HG03095 (cell line): ENCODE measurements at regions not wholly inside any gene's neighbourhood (a gene's known extent, or its start where the extent isn't known, plus 50 kb on each side); places are given as distances from the start of the nearest gene placed in this dataset.

ENCODE experiments used
- ATAC-seq: cut with Tn5 transposase; IDR thresholded peaks from one replicate; pipeline ENCODE4 v1.9.1; 2021; ENCODE audit warnings: moderate library complexity; ENCODE audit not compliant: unreplicated experiment

DNA sequence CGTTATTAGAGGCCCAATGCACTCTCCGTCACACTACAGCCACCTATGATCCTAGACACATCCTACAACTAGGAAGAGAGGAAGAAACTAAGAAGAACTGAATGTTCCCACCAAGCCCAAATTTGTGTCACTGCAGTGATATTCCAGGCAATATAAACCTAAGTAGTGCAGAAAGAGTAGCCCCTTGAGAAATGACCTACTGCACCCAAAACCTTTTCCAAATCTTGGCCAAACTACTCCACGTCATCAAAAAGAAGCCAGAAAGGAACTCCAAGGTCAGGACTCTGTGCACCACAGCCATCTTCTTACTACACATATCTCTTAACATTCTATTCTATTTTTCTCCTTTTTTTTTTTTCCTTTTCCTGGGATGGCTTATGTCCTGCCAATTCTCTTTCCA lies 60.2 kb downstream of the ADAMTS1 start:
- ATAC-seq: no peak

DNA sequence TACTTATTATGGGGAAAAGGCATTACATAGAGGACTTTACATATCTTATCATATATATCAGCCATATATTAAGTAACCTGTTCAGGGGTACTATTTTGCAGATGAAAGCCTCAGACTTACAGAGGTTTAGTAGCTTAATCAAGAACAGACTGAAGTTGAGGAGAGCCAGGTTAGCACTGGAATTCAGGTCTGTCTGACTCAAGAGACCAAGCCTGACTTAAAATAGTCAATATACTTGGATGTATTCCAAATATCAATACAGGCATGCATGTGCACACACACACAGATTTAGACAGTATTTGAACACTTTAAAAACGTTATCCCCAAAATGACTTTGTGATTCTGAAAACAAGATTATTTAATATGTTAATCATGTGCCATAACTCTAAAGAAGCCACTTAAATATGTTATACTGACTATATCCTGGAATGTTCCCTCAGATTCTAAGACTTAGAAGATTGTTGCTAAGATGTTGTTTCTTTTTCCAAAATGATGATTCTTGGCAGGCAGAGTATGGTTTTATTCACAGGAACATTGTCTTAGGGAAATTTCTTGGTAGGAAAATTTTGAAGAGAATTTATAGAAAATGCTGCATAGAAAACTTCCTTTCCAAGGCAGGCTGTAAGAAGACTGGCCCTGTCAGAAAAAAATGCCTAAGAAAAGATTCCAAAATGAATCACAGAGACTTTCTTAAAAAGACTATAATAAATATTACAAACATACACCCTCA lies 61.6 kb downstream of the ADAMTS1 start:
- ATAC-seq: no peak

DNA sequence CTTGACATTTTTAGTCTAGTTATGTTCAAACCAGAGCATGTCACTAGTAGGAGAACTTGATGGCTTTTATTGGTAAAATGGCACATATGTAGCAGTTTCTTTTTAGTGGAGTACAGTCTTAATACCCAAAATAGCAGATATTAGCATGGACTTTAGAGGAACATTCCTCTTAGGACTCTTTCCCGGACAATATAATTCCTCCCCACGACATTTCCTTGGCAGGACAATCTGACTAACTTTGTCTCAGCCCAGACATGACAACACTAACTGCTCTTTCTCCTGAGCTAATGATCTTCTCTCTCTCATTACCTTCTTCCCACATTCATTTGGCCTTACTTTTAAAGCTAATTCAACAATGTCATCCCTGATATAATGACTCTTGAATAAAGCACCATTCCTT lies 62.5 kb downstream of the ADAMTS1 start:
- ATAC-seq: no peak

DNA sequence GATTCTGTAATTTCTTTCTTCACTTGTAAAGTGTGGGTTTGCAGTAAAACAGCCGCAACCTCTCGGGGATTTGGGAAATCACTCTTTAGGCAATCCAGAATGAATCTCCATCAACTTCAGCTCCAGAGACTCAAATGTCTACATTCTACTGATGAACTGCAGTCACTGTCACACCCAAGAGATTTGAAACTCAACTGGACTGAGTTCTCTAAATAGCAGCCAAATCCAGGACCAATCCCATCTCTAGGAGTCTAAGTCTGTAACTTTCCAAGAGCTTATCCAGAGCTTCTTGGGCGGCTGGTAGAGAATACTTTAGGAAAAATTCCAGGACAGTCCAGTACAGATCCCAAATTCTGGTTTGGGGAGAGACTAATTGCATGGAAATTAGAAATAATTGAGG lies 62.9 kb downstream of the ADAMTS1 start:
- no peak for ATAC-seq

DNA sequence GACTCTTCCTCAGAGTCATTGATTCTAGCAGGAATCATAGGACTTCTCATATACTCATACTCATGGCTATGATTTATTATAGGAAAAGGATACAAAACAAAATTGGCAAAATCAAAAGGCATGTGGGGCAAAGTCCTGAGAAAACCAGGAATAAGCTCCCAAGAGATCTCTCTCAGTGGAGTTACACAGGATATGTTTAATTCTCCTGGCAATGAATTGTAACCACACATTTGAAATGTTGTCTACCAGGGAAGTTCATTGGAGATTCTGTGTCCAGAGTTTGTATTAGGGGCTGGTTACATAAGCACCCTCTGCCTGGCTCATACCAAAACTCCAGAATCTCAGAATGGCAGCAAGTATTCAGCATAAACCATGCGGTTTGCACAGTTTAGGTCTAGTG lies 63.9 kb downstream of the ADAMTS1 start:
- ATAC-seq: no peak

DNA sequence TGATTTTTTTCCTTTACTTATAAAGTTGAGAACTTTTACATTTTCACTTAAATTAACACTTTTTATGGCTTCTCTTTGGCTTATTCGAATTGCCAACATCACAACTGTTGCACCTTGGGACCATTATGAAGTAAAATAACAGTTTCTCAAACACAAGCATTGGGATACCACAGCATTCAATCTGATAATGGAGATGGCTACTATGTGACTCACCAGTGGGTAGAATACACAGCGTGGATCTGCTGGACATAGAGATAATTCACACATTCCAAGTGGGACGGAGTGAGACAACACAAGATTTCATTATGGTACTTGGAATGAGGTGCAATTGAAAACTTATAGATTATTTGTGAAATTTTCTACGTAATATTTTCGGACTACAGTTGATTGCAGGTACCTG lies 68.0 kb downstream of the ADAMTS1 start:
- ATAC-seq: no peak

DNA sequence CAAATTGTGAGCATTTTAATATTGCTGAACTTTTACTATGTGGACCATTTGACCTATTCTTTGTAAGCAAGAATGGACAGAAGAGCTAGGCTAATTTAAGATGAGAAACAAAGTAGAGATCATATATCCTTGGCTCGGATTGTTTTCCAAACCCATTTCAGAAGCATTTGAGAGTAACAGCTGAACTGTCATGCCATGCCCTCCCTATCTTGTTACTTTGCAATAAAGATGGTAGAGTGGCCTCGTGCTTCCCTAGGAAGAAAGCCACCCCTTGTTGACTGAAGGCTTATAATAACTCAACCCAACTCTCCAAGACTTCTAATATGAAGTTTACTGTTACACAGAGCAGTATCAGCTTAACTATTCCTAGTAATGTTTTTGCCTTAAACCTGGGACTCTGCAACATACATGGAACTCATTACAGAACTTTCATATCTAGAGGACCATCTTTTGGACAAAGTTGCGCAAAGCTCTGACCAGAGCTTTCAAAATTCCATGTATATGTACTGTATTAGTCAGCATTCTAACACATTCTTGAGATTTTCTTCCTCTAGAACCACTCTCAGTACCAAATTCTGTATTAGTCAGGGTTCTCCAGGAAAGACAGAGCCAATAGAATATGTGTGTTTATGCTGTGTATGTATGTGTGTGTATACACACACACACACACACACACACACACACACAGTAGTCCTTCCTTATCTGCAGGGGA lies 68.7 kb downstream of the ADAMTS1 start:
- no peak for ATAC-seq

DNA sequence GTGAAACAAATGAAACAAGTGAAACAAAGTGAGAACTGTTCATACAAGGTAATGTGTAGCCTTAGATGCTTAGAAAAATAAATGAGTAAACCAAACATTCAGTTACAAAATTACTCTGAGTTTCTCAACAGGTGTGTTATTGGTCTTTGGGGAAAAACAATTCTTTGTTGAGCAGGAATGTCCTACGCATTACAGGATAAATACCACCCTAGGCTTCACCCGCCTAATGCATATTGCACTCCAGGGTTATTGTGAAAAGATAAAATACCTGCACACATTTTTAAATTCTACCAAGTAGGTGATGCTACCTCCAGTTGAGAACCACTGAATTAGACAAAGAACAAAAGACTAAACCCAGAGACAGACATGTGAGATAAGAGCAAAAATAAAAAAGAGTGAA lies 72.2 kb downstream of the ADAMTS1 start:
- ATAC-seq: no peak

DNA sequence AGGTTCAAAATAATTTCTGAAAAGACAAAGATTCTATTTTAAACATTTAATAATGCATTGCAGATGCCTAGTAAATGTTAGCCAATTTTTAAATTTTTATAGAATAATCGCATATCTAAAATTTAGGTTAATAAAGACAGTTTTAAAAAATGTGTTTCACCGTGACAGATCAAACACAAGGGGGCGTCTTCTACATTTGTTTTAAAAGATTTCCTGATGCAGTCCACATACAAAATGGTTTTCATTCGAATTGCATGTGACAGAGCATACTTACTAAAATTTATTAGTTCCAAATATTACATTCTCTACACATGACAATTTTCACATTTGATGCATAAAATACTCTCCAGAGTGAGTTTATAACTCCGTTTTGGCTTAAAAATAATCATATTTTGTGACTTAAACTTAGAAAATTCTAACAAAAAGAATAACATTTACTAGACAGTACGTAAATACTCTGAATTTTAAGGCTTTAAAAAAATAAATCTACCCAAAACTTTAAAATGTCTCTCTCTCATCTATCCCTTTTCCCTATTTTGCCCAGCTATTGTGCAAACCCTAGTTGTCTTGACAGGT lies 75.5 kb downstream of the ADAMTS1 start:
- ATAC-seq: no peak

DNA sequence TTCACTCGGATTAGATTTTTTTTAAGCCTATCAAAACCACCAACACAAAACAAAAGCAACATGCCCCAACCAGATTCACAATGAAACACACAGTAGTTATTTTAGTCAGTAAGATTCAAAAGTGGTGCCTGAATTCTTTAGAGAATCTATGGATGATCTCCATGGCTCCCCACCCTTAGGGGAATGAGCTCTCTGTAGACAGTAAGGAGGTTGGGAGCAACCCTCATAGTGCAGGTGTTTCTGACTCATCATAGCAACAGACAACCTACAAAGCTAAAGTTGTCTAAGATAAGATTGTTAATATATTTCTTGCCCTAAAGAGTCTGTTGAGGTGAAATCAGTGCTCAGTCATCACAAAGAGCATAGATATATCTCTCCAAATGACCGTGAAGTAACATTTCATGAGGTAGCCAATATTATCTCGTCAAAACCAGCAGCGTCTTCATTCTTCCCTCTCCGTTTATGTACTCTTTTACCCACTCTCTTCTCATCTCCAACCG lies 78.3 kb downstream of the ADAMTS1 start:
- no peak for ATAC-seq

DNA sequence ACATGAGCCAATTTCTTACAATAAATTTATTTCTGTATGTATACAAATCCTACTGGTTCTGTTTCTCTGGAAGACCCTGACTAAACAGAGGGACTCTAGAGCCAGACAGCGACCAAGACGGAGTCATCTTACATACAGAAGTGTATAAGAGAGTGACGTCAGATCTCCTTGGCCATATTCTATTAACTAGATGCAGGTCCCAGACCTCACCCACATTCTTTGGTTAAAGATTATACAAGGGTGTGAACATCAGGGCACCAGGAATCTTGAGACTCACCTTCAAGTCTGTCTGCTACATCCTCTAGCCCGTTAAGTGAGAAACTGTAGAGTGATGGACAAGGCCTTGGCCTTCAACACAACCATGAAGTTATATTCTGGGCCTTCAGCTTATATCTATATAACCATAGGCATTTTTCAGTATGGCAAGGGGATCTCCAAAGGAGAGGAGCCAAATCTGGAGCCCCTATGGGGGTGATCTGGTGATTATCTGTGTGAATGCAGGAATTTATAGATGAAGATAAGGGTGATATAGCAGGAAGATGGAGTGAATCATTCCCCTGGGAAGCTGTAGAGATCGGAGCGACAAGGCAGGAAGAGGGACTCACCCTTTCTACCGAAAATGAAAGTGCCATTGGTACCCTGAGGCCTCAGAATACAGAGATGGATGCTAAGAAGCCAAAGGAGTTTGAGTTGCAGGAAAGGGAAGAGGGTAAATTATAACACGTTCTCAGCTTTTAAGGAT lies 83.9 kb downstream of the ADAMTS1 start:
- no peak for ATAC-seq

DNA sequence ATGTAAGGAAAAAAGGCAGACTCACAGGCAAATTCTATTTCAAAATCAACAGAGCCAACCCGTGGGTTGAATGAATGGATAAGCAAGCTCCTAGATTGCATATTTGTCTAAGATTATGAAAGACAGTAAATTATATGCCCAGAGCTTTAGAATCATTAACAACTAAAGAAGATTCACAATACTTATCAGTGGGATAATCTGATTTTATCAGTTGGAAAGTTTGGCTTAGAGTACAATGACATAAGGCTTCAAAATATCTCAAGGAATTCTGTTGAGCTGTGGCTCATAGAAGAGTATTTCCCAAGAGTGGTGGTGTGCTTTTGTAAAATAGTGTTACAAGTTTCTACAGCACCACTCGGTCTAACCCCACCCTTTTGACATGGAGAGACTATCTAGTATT lies 85.5 kb downstream of the ADAMTS1 start:
- ATAC-seq: no peak

DNA sequence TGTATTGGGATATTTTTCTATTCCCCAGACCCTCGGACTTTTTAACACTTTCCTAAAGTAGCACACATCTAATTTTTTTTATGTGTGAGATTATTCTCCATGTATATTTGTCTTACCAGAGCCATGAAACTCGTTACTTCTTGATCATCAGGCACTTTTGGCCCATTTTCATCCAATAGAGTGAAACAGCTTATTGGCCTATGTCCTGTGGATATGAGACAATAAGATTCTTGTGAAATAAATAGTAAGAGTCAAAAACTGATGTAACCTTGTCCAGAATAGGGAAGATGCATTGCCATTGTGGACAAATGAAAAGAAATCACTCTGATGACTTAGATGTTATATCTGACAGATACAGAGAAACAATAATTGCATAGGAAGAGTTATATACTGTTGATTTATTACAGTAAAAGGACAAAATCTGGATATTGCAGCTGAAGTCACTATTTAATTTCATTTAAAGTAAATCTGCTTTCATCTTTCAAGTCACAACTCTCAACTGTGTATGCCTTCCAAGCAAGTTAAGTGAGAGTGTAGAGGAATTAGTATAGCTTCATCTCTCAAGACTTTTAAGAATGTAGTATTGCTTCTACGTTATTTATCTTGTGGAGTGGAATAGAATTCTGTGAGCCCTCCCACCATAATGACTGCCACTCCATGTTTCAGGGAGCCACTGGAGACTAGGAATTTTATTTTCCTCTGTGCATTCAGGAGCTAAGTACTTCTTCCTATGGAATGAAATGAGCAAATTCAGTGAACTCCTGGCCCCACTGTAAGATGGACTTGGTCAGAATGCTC lies 86.9 kb downstream of the ADAMTS1 start:
- ATAC-seq: no peak

DNA sequence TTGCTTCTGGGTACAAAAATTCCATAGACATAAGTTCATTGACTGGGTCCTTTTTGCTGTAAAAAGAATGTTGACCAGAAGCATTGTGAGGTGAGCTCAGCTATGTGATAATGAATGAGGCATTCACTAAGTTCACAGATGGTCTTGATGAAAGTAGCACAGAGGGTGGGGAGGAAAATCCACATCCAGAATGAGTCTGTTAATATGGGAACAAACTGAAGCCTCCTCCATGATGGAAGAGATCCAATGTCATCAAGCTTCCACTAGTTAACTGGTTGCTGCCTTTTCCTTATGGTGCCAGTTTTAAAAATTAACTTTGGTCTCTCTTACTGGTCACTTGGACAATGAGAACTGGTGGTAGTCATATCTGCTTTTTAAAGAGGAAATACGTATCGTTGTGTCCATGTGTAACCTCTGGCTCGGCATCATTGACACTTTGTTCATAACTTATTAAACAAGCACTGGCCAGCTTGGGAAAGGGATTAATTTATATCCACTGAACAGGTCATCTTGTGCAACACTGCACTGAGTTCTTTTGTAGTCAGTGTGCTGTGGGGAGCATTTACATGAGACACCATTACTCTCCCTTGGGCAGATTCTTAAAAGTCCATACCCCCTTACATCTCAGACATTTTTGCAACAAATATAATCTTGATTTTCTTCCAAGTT lies 88.6 kb downstream of the ADAMTS1 start:
- no peak for ATAC-seq

DNA sequence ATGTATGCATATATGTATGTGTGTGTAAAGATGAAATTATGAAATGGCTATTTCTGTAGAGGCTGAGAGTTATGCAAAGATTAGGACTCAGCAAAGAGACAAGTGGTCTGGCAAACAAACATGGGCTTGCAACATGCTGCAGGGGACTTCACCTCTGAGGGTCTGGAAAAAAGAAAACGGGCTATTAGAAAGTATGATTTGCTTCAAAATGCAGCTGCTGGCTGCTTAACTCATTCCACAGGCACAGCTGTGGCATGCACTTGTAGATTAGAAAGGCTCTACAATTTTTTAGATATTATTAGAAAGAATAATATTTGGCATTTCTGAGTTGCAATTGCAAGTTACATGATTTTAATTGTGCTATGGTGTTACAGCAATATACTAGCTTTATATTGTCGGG lies 90.4 kb downstream of the ADAMTS1 start:
- ATAC-seq: no peak

DNA sequence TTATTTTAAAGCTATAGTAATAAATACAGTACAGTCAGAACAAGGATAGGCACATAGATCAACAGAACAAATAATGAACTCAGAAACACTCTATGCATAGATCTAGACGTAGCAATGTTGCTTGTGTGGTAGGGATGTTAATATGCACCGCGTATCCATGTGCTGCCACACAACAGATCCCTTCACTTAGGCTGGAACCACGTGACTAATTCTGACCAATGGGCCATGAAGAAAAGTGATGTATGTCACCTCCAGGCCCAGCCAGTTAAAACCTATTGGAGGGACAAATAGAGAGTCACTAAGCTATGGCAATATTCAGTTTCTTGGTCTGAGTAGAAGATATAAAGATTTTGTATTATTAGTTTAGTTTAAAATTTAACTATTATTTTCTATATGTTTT lies 91.4 kb downstream of the ADAMTS1 start:
- ATAC-seq: no peak

DNA sequence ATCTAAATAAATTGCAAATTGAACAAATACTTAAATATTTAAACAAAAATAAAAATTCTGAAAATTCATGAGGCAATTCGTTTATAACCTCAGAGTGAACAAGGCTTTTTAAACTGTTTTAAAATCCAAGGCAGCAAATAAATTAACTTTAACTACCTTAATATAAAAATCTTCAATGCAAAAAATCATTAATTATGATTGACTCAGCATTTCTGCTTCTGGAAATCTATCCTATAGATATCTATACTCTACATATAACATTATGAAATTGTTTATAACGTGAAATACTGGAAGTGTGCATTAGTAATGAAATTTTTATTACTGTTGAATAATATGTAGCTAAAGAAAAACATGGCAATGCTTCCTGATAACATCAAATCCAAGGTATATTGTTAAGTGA lies 92.4 kb downstream of the ADAMTS1 start:
- ATAC-seq: no peak

DNA sequence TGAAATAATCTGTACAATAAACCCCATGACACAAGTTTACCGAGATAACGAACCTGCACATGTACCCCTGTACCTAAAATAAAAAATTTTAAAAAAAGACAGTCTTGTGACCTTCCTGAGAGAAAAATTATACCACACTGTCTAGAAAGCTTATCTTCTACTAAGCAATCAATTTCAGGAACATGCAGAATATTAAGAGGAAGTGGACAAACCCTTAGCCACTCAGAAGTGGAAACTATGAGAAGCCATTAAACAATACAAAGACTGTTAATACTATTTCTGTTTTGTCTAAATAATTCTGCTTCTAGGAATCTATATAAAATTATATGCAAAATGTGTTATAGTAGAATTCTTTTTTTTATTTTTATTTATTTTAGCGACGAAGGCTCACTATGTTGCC lies 93.9 kb downstream of the ADAMTS1 start:
- no peak for ATAC-seq

DNA sequence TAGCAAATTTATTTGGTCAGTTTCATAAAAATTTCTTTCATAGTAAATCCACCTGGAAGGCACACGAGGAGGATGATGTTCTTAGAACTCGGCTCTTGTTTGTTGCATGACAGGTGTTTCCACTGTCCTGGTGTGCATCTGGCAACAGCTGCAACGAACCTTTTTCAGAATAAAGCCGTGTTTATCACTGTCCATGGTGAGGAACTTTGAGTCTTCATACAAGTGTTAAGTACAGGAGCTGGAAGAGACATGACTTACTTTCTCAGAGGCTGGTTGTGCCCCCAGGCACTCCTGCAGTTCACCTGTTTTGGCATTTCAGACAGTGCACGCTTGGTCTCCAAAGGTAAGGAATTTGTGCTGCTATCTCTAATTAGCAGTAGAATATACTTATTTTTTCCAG lies 97.1 kb downstream of the ADAMTS1 start:
- no peak for ATAC-seq

DNA sequence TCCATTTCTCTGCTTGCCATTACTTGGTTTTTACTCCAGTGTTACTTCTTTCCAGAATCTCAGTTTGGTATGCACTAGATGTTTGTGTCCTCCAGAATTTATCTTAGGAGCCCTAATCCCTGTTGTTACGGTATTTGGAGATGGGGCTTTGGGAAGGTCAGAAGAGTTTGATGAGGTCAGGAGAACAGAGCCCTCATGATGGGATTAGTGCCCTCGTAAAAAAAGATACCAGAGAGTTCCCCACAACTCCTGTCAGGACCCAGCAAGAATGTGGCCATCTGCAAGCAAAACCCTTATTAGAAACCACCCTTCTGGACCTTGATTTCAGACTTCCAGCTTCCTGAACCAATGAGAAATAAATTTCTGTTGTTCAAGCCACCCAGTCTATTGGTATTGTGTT lies 98.0 kb downstream of the ADAMTS1 start:
- no peak for ATAC-seq
